Uterus (tissue), 3 donors: ENCODE measurements at regions not wholly inside any gene's neighbourhood (a gene's known extent, or its start where the extent isn't known, plus 50 kb on each side); places are given as distances from the start of the nearest gene placed in this dataset.

Source experiments
- DNase-seq, 2 donors: peaks; one replicate each; pipeline ENCODE4 v3.0.0-alpha.2; 2019 to 2020
- H3K27ac ChIP-seq, 2 donors: fragments of 200-600 bp; sonication (generic); 1 replicate in 1 of 2; 2 replicates in 1 of 2; pipeline ENCODE4 v1.5.1; 2016 to 2018
- H3K27me3 ChIP-seq, 2 donors: fragments of 200-600 bp; sonication (generic); one replicate each; pipeline ENCODE4 v1.5.1; 2018 to 2019; ENCODE audit warnings: control low read depth in 1 of 2
- H3K36me3 ChIP-seq, 2 donors: fragments of 200-600 bp; sonication (generic); one replicate each; pipeline ENCODE4 v1.5.1; 2019; ENCODE audit warnings: control low read depth in 1 of 2
- H3K4me1 ChIP-seq, 2 donors: fragments of 200-600 bp; sonication (generic); one replicate each; pipeline ENCODE4 v1.5.1; 2018 to 2019; ENCODE audit warnings: control low read depth in 1 of 2
- H3K4me3 ChIP-seq, 2 donors: fragments of 200-600 bp; sonication (generic); 1 replicate in 1 of 2; 2 replicates in 1 of 2; pipeline ENCODE4 v1.5.1; 2018 to 2019; ENCODE audit warnings: mild to moderate bottlenecking in 1 of 2
- H3K9me3 ChIP-seq, 2 donors: fragments of 200-600 bp; sonication (generic); one replicate each; pipeline ENCODE4 v1.5.1; 2019; ENCODE audit warnings: control low read depth in 1 of 2
- POLR2A ChIP-seq, 2 donors: fragments of 450-650 bp; IDR thresholded peaks; one replicate each; pipeline ENCODE4 v1.6.1; 2016; ENCODE audit warnings: antibody characterized with exemption in 2 of 2, mild to moderate bottlenecking in 1 of 2, moderate library complexity in 1 of 2
- intact Hi-C: fragments of 100-400 bp; cut with DNase I; formaldehyde crosslinking; loops from one replicate; pipeline ENCODE4 v1.15.1; 2023; ENCODE audit warnings: low total_unique reads
- TF ChIP-seq, protein P1 (sequence below), 4 experiments: fragments of 200-600 bp in 2 of 4; fragments of 450-650 bp in 2 of 4; sonication (generic) in 2 of 4; IDR thresholded peaks; one replicate each; pipeline ENCODE4 v1.5.1; 2016 to 2019; ENCODE audit warnings: antibody characterized with exemption in 4 of 4, mild to moderate bottlenecking in 2 of 4, moderate library complexity in 1 of 4
- donor health status: DM: yes; HTN: yes; CAD: no.

DNA sequence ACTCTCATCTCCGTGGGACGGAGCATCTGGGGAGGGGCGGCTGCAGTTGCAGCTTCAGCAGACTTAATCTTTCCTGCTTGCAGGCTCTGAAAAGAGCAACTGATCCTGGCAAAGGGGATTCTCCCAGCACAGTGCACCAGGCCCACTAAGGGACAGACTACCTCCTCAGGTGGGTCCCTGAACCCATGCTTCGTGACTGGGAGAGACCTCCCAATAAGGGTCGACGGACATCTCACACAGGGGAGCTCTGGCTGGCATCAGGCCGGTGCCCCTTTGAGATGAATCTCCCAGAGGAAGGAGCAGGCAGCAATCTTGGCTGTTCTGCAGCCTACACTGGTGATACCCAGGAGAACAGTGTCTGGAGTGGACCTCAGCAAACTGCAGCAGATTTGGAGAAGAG lies 303.3 kb upstream of the FGF16 start:
- Histone ChIP-seq H3K9me3 (no peaks in the 10 kb centered on the region), H3K36me3 (no peaks in the 10 kb centered on the region), H3K4me1 (no peaks in the 10 kb centered on the region), H3K27ac (no peak overlapping the region), H3K27me3 (no peaks in the 10 kb centered on the region), H3K4me3 (no peak overlapping the region)
- intact Hi-C loops, result no loop called here
- no peak for DNase-seq
- TF ChIP-seq, protein P1, sequence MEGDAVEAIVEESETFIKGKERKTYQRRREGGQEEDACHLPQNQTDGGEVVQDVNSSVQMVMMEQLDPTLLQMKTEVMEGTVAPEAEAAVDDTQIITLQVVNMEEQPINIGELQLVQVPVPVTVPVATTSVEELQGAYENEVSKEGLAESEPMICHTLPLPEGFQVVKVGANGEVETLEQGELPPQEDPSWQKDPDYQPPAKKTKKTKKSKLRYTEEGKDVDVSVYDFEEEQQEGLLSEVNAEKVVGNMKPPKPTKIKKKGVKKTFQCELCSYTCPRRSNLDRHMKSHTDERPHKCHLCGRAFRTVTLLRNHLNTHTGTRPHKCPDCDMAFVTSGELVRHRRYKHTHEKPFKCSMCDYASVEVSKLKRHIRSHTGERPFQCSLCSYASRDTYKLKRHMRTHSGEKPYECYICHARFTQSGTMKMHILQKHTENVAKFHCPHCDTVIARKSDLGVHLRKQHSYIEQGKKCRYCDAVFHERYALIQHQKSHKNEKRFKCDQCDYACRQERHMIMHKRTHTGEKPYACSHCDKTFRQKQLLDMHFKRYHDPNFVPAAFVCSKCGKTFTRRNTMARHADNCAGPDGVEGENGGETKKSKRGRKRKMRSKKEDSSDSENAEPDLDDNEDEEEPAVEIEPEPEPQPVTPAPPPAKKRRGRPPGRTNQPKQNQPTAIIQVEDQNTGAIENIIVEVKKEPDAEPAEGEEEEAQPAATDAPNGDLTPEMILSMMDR (IDR thresholded peaks at IDR 0.05), result no peak
- no peak for TF ChIP-seq POLR2A (IDR thresholded peaks at IDR 0.05)

DNA sequence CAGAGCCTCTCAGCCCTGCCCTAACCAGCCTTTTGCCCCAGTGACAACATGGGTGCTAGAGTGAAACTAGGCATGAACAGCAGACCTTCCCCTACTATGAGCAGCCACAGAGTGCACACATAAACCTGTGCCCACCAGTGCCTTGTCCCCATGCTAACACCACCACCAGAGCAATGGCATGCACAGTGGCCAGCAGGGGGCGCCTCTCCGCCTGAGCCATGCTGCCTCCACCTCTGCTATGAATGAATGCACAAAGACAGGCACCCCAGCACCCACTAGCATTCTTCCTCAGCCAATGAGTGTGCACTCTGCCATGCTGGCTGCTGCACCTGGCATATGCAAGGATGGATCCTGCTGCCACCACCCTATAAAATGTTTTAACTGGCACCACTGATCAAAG lies 286.9 kb upstream of the FGF16 start:
- DNase-seq, result no peak
- H3K36me3 ChIP-seq, result no peaks in the 10 kb centered on the region
- peaks cover 0 to 5% of the 10 kb centered on the region in 2 donors for H3K9me3 ChIP-seq
- H3K4me3 ChIP-seq, result no peak overlapping the region
- no peaks in the 10 kb centered on the region for H3K27me3 ChIP-seq
- no peaks in the 10 kb centered on the region for H3K4me1 ChIP-seq
- intact Hi-C loops, result no loop called here
- no peak overlapping the region for H3K27ac ChIP-seq
- TF ChIP-seq POLR2A (IDR thresholded peaks at IDR 0.05), result no peak
- TF ChIP-seq, protein P1 (IDR thresholded peaks at IDR 0.05), result no peak

DNA sequence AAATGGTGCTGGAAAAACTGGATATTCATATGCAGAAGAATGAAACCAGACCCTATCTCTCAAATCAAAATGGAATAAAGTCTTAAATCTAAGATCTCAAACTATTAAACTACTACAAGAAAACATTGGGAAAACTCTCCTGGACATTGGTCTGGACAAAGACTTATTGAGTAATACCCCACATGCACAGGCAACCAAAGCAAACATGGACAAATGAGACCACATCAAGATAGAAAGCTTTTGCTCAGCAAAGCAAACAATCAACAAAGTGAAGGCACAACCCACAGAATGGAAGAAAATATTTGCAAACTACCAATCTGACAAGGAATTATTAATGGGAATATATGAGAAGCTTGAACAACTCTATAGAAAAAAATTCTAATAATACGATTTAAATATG lies 284.4 kb upstream of the FGF16 start:
- TF ChIP-seq, protein P1 (IDR thresholded peaks at IDR 0.05), result no peak
- no peak for TF ChIP-seq POLR2A (IDR thresholded peaks at IDR 0.05)
- Histone ChIP-seq H3K4me3 (no peak overlapping the region), H3K27me3 (no peaks in the 10 kb centered on the region), H3K4me1 (no peaks in the 10 kb centered on the region), H3K9me3 (peaks cover 0 to 5% of the 10 kb centered on the region in 2 donors), H3K27ac (no peak overlapping the region), H3K36me3 (no peaks in the 10 kb centered on the region)
- intact Hi-C loops, result no loop called here
- DNase-seq, result no peak

DNA sequence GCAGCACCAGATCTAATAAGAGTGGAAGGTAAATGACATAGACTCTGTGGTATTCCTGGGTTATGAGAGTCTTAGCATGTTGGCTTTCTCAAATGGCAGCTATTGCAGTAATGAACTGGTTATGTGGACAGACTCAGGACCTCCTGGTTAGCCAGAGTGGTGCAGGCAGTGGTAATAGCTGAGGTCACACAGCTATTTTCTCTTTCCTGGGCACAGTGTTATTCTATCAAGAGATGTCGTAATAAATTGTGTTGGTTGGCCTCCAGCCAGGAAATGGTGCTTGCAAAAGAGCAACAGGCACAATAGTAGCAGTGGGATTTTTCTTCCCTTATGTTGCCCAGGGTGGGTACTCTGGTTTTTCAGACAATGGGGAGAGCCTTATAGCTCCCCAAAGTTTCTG lies 279.2 kb upstream of the FGF16 start:
- Histone ChIP-seq H3K27me3 (no peaks in the 10 kb centered on the region), H3K36me3 (no peaks in the 10 kb centered on the region), H3K4me1 (no peaks in the 10 kb centered on the region), H3K9me3 (no peaks in the 10 kb centered on the region), H3K27ac (no peak overlapping the region), H3K4me3 (no peak overlapping the region)
- DNase-seq, result no peak
- intact Hi-C loops, result no loop called here
- no peak for TF ChIP-seq POLR2A (IDR thresholded peaks at IDR 0.05)
- TF ChIP-seq, protein P1 (IDR thresholded peaks at IDR 0.05), result no peak

DNA sequence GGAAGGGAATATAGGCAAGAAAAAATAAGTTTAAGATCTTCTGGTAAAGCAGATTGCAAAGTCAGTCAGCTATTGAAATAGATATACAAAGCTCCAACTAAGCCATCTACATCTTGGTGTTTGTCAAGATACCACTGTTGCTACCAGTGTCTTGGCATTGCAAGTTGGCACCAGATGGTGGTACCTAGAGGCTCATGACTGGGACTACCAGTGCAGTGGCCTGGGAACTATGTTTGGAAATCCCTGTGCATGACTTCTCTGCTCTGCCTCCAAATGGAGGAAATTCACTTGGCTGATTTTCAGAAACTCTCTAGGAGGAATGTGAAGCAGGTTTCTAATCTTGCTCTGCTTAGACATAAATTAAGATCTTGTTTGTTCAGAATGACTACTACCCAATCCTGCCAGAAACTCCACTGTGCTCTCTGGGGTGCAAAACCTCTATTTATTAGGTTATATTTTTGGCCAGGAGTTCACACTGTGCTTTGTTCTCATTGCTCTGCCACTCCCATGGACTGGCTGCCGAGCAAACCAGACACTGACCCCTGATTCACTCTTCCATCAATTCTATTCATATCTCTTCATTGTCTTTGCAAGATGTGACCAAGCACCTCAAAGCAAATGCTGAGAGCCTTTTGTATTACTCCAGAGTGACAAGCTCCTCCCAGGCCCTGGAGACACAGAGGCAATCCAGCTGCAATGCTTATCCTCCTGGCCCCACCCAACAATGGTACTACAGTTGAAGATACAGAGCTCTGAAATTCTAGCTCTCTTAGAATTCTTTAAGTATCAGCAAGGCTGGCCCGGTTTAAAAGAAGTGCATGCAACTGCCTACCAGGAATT lies 272.3 kb upstream of the FGF16 start:
- Histone ChIP-seq H3K4me3 (no peak overlapping the region), H3K36me3 (no peaks in the 10 kb centered on the region), H3K4me1 (no peaks in the 10 kb centered on the region), H3K27me3 (no peaks in the 10 kb centered on the region), H3K27ac (no peak overlapping the region), H3K9me3 (no peaks in the 10 kb centered on the region)
- TF ChIP-seq POLR2A (IDR thresholded peaks at IDR 0.05), result no peak
- TF ChIP-seq, protein P1 (IDR thresholded peaks at IDR 0.05), result no peak
- DNase-seq, result no peak
- intact Hi-C loops, result no loop called here
